ENCODE measurements at regions not wholly inside any gene's neighbourhood (a gene's known extent, or its start where the extent isn't known, plus 50 kb on each side); places are given as distances from the start of the nearest gene placed in this dataset.

DNA sequence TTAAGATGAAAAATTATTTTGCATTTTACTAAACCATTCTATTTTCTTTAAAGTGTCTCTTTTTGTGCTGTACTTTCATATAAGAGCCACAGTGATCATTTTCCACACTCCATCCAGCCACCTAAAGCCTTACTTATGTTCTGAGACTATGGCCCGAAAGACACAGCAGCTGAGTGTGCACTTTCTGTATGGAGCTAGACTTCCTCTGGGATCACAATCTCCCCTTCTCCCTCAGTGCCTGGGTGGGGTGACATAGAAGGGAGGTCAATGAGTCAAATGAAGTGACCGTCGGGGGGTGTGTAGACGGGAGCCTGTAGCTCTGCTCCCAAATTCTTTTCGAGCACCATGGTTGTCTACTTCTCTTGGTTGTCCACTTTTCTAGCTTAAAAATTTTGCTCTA, 97.8 kb upstream of the ARL4C start:
- no peaks in the 10 kb centered on the region for H3K4me1 ChIP-seq
- no peak overlapping the region for H3K27ac ChIP-seq (replicated peaks in 1 of 4)
- no peaks in the 10 kb centered on the region for H3K9me3 ChIP-seq
- H3K27me3 ChIP-seq: no peaks in the 10 kb centered on the region
- peak; percentile 29 for DNase-seq (ENCODE audit: extremely low spot score)
- no peak for TF ChIP-seq POLR2AphosphoS5 (IDR thresholded peaks at IDR 0.05)
- no peak for TF ChIP-seq EP300 (IDR thresholded peaks at IDR 0.05)
- TF ChIP-seq POLR2A (IDR thresholded peaks at IDR 0.05; ENCODE audit: low read depth): no peak
- no peak for TF ChIP-seq CTCF (IDR thresholded peaks at IDR 0.05)
- no peak overlapping the region for H3K4me3 ChIP-seq
- intact Hi-C loops (cut with DNase I): no loop called here
- 92% methylated on average over 5 of the region's 5 CpGs for WGBS
- no peaks in the 10 kb centered on the region for H3K36me3 ChIP-seq

DNA sequence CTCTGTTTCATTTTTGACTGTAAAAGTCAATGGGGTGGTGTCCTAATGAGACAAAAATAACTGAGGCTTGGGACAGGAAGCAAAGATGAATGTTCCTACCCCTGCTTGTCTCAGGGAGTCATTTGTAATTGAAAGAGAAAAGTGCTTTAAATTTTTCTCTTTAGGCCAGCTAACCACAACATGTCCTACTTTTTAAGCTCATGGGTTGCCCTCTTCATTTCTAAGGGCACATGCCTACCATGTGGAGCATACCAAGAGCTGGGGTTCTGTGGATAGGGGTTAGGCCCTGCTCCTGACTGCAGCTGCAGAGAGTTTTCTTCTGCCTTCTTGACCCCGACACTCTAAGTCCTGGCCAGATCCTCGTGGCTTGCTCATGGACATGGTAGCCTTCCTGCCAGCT, 96.8 kb upstream of the ARL4C start:
- no peaks in the 10 kb centered on the region for H3K36me3 ChIP-seq
- TF ChIP-seq POLR2A (IDR thresholded peaks at IDR 0.05; ENCODE audit: low read depth): no peak
- TF ChIP-seq CTCF (IDR thresholded peaks at IDR 0.05): no peak
- TF ChIP-seq POLR2AphosphoS5 (IDR thresholded peaks at IDR 0.05): no peak
- TF ChIP-seq EP300 (IDR thresholded peaks at IDR 0.05): no peak
- no peaks in the 10 kb centered on the region for H3K9me3 ChIP-seq
- no peak overlapping the region for H3K27ac ChIP-seq (replicated peaks in 1 of 4)
- no peaks in the 10 kb centered on the region for H3K4me1 ChIP-seq
- H3K4me3 ChIP-seq: no peak overlapping the region
- 77% methylated on average over 2 of the region's 2 CpGs for WGBS
- intact Hi-C loops (cut with DNase I): no loop called here
- peak; percentile 62 for DNase-seq (ENCODE audit: extremely low spot score)
- no peaks in the 10 kb centered on the region for H3K27me3 ChIP-seq

DNA sequence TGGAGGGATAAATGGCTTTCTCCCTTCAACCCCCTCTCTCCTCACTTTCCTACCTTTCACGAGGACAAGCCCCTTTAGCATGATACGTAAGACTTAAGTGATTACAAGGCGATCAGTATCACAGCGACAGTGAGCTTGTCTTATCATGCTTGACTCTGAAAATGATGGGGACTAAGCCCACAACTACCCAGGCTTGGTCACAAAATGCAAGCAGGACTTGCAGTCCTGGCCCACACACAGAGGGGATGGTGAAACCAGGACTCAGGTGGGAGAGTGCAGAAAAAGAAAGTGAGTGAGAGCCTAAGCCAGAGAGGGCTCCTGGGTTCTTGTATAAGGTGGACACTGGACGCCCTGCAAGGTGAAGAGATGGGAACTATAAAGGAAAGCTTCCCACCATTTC, 95.7 kb upstream of the ARL4C start:
- no peak overlapping the region for H3K4me3 ChIP-seq
- 88% methylated on average over 5 of the region's 5 CpGs for WGBS
- H3K27ac ChIP-seq (replicated peaks in 1 of 4): no peak overlapping the region
- no peaks in the 10 kb centered on the region for H3K36me3 ChIP-seq
- TF ChIP-seq POLR2AphosphoS5 (IDR thresholded peaks at IDR 0.05): no peak
- TF ChIP-seq POLR2A (IDR thresholded peaks at IDR 0.05; ENCODE audit: low read depth): no peak
- no peak for TF ChIP-seq CTCF (IDR thresholded peaks at IDR 0.05)
- TF ChIP-seq EP300 (IDR thresholded peaks at IDR 0.05): no peak
- peak; percentile 66 for DNase-seq (ENCODE audit: extremely low spot score)
- no peaks in the 10 kb centered on the region for H3K27me3 ChIP-seq
- intact Hi-C loops (cut with DNase I): no loop called here
- H3K9me3 ChIP-seq: no peaks in the 10 kb centered on the region
- H3K4me1 ChIP-seq: no peaks in the 10 kb centered on the region

DNA sequence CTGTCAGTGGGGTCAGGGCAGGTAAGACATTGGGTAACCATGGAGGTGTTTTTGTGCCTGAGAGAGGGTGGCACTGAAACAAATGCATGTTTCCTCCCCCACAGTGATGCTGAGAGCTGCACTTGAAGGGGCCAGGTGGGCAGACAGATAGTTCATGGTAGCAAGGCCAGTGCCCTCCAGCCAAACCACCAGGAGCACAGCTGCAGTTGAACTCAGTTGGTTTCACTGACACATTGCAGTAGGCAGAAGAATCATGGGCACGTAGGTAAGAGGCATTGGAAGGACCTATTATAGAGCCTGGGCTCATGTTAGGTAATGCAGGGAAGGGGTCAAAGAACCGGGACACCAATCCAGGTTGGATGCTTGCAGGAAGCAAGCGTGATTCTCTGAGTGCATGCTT, 93.2 kb upstream of the ARL4C start:
- Histone ChIP-seq H3K4me3 (no peak overlapping the region), H3K36me3 (no peaks in the 10 kb centered on the region), H3K27ac (replicated peaks in 1 of 4) (no peak overlapping the region), H3K27me3 (no peaks in the 10 kb centered on the region), H3K4me1 (no peaks in the 10 kb centered on the region), H3K9me3 (no peaks in the 10 kb centered on the region)
- TF ChIP-seq POLR2A (IDR thresholded peaks at IDR 0.05; ENCODE audit: low read depth) (no peak), EP300 (IDR thresholded peaks at IDR 0.05) (no peak), CTCF (IDR thresholded peaks at IDR 0.05) (no peak), POLR2AphosphoS5 (IDR thresholded peaks at IDR 0.05) (no peak)
- WGBS: 93% methylated on average over 3 of the region's 3 CpGs
- intact Hi-C loops (cut with DNase I): no loop called here
- DNase-seq (ENCODE audit: extremely low spot score): peak; percentile 81

DNA sequence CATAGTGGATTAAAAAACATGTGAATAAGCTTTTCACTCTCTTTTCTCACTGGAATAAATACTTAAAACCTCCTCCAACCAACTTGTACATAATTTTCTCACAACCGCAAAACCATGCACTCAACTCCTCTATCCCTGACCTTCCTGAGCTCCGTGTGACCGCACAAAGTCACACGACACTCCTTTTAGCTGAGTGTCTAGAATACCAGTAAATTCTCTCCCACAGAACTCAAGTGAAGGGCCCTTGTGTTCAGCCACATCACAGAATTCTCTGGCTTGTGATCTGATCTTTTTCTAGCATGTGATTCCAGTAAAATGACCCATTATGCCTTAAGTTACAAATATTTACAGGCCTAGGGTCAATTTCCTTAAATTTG, 91.2 kb upstream of the ARL4C start:
- WGBS: 97% methylated on average over 4 of the region's 4 CpGs
- Histone ChIP-seq H3K9me3 (no peaks in the 10 kb centered on the region), H3K4me3 (no peak overlapping the region), H3K27ac (replicated peaks in 1 of 4) (no peak overlapping the region), H3K4me1 (no peaks in the 10 kb centered on the region), H3K27me3 (peaks cover 0 to 4% (median 0%) of the 10 kb centered on the region in 4 donors), H3K36me3 (no peaks in the 10 kb centered on the region)
- no peak for DNase-seq (ENCODE audit: extremely low spot score)
- TF ChIP-seq EP300 (IDR thresholded peaks at IDR 0.05): no peak
- no peak for TF ChIP-seq CTCF (IDR thresholded peaks at IDR 0.05)
- no peak for TF ChIP-seq POLR2A (IDR thresholded peaks at IDR 0.05; ENCODE audit: low read depth)
- no peak for TF ChIP-seq POLR2AphosphoS5 (IDR thresholded peaks at IDR 0.05)
- intact Hi-C loops (cut with DNase I): no loop called here

All from esophagus muscularis mucosa (tissue), 4 donors.